Mammary epithelial cell (primary cell): ENCODE measurements at regions not wholly inside any gene's neighbourhood (a gene's known extent, or its start where the extent isn't known, plus 50 kb on each side); places are given as distances from the start of the nearest gene placed in this dataset.

ENCODE experiments used
- CTCF ChIP-seq, 2 donors: IDR thresholded peaks in 1 of 2; conservative IDR thresholded peaks in 1 of 2; 2 replicates each; pipeline ENCODE4 v1.5.1; 2011 to 2012; ENCODE audit warnings: inconsistent platforms in 2 of 2, low read length in 2 of 2, mild to moderate bottlenecking in 2 of 2, control low read depth in 1 of 2, low read depth in 1 of 2; ENCODE audit not compliant: insufficient read depth in 1 of 2; ENCODE audit errors: extremely low read depth in 1 of 2
- EZH2 ChIP-seq: IDR thresholded peaks from 2 replicates; pipeline ENCODE4 v1.6.1; 2012; ENCODE audit warnings: low read length, inconsistent platforms, borderline replicate concordance

GRCh38 chr10:85080934-85081333 is 752.5 kb downstream of the CCSER2 start:
- TF ChIP-seq CTCF (conservative IDR thresholded peaks at IDR 0.05 in 1 of 2, IDR thresholded peaks at IDR 0.05 in 1 of 2; ENCODE audit: extremely low read depth in 1 of 2, insufficient read depth in 1 of 2, low read depth in 1 of 2, low read length in 2 of 2) (no peak), EZH2 (no peak)
